ENCODE measurements at regions not wholly inside any gene's neighbourhood (a gene's known extent, or its start where the extent isn't known, plus 50 kb on each side); places are given as distances from the start of the nearest gene placed in this dataset.

- no peak overlapping the region for H3K4me3 Mint-ChIP-seq
- Histone ChIP-seq H3K4me3 (ENCODE audit: low read length) (no peak overlapping the region), H3K27ac (ENCODE audit: low read depth, low read length) (no peak overlapping the region), H3K4me1 (ENCODE audit: insufficient read depth, low read length) (no peaks in the 10 kb centered on the region), H3K27me3 (ENCODE audit: insufficient read depth, low read length, poor library complexity, severe bottlenecking) (no peaks in the 10 kb centered on the region), H3K9me3 (ENCODE audit: low read length) (no peaks in the 10 kb centered on the region), H3K36me3 (ENCODE audit: insufficient read depth, low read length) (no peaks in the 10 kb centered on the region)
- no peak overlapping the region for H3K27ac Mint-ChIP-seq
- no peaks in the 10 kb centered on the region for H3K4me1 Mint-ChIP-seq
- ChIA-PET POLR2A (no interaction called here), CTCF (no interaction called here)
- no peaks in the 10 kb centered on the region for H3K36me3 Mint-ChIP-seq
- H3K9me3 Mint-ChIP-seq: peaks cover 4 to 31% (median 13%) of the 10 kb centered on the region in 5 donors
- H3K27me3 Mint-ChIP-seq: no peaks in the 10 kb centered on the region
- no peak for DNase-seq
Observed at GRCh38 chr20:7493311-7493710, 446.9 kb downstream of the HAO1 start.

GRCh38 chr20:7496394-7496991, 443.8 kb downstream of the HAO1 start:
- Mint-ChIP-seq H3K4me3 (no peak overlapping the region), H3K36me3 (no peaks in the 10 kb centered on the region), H3K9me3 (peaks cover 3 to 34% (median 11%) of the 10 kb centered on the region in 5 donors), H3K27ac (no peak overlapping the region), H3K4me1 (no peaks in the 10 kb centered on the region), H3K27me3 (no peaks in the 10 kb centered on the region)
- H3K27me3 ChIP-seq (ENCODE audit: insufficient read depth, low read length, poor library complexity, severe bottlenecking): no peaks in the 10 kb centered on the region
- H3K36me3 ChIP-seq (ENCODE audit: insufficient read depth, low read length): no peaks in the 10 kb centered on the region
- CTCF ChIA-PET: no interaction called here
- POLR2A ChIA-PET: no interaction called here
- DNase-seq: no peak
- no peak overlapping the region for H3K4me3 ChIP-seq (ENCODE audit: low read length)
- no peaks in the 10 kb centered on the region for H3K4me1 ChIP-seq (ENCODE audit: insufficient read depth, low read length)
- no peaks in the 10 kb centered on the region for H3K9me3 ChIP-seq (ENCODE audit: low read length)
- H3K27ac ChIP-seq (ENCODE audit: low read depth, low read length): no peak overlapping the region

- Histone ChIP-seq H3K36me3 (ENCODE audit: insufficient read depth, low read length) (no peaks in the 10 kb centered on the region), H3K27ac (ENCODE audit: low read depth, low read length) (no peak overlapping the region), H3K4me3 (ENCODE audit: low read length) (no peak overlapping the region), H3K4me1 (ENCODE audit: insufficient read depth, low read length) (no peaks in the 10 kb centered on the region), H3K9me3 (ENCODE audit: low read length) (no peaks in the 10 kb centered on the region), H3K27me3 (ENCODE audit: insufficient read depth, low read length, poor library complexity, severe bottlenecking) (no peaks in the 10 kb centered on the region)
- Mint-ChIP-seq H3K4me3 (no peak overlapping the region), H3K36me3 (no peaks in the 10 kb centered on the region), H3K27me3 (no peaks in the 10 kb centered on the region), H3K4me1 (no peaks in the 10 kb centered on the region), H3K27ac (no peak overlapping the region), H3K9me3 (peaks cover 2 to 35% (median 11%) of the 10 kb centered on the region in 5 donors)
- no peak for DNase-seq
- CTCF ChIA-PET: no interaction called here
- POLR2A ChIA-PET: no interaction called here
Observed at GRCh38 chr20:7497985-7498384, 442.3 kb downstream of the HAO1 start.

- Histone ChIP-seq H3K27me3 (ENCODE audit: insufficient read depth, low read length, poor library complexity, severe bottlenecking) (no peaks in the 10 kb centered on the region), H3K9me3 (ENCODE audit: low read length) (no peaks in the 10 kb centered on the region), H3K4me3 (ENCODE audit: low read length) (no peak overlapping the region), H3K4me1 (ENCODE audit: insufficient read depth, low read length) (no peaks in the 10 kb centered on the region), H3K36me3 (ENCODE audit: insufficient read depth, low read length) (no peaks in the 10 kb centered on the region), H3K27ac (ENCODE audit: low read depth, low read length) (no peak overlapping the region)
- Mint-ChIP-seq H3K36me3 (no peaks in the 10 kb centered on the region), H3K4me1 (no peaks in the 10 kb centered on the region), H3K4me3 (no peak overlapping the region), H3K9me3 (peaks cover 2 to 29% (median 9%) of the 10 kb centered on the region in 5 donors), H3K27ac (no peak overlapping the region), H3K27me3 (no peaks in the 10 kb centered on the region)
- ChIA-PET POLR2A (no interaction called here), CTCF (no interaction called here)
- no peak for DNase-seq
Observed at GRCh38 chr20:7499201-7499600, 441.1 kb downstream of the HAO1 start.

- Mint-ChIP-seq H3K9me3 (peaks cover 0 to 25% (median 3%) of the 10 kb centered on the region in 5 donors), H3K4me1 (no peaks in the 10 kb centered on the region), H3K27me3 (no peaks in the 10 kb centered on the region), H3K36me3 (no peaks in the 10 kb centered on the region), H3K4me3 (no peak overlapping the region), H3K27ac (no peak overlapping the region)
- H3K36me3 ChIP-seq (ENCODE audit: insufficient read depth, low read length): no peaks in the 10 kb centered on the region
- POLR2A ChIA-PET: no interaction called here
- H3K4me3 ChIP-seq (ENCODE audit: low read length): no peak overlapping the region
- no peak overlapping the region for H3K27ac ChIP-seq (ENCODE audit: low read depth, low read length)
- CTCF ChIA-PET: no interaction called here
- H3K4me1 ChIP-seq (ENCODE audit: insufficient read depth, low read length): no peaks in the 10 kb centered on the region
- no peak for DNase-seq
- H3K27me3 ChIP-seq (ENCODE audit: insufficient read depth, low read length, poor library complexity, severe bottlenecking): no peaks in the 10 kb centered on the region
- H3K9me3 ChIP-seq (ENCODE audit: low read length): no peaks in the 10 kb centered on the region
Observed at GRCh38 chr20:7500231-7500663, 440.0 kb downstream of the HAO1 start.

GRCh38 chr20:7503501-7503900, 436.8 kb downstream of the HAO1 start:
- no peak for DNase-seq
- peaks cover 3 to 12% (median 7%) of the 10 kb centered on the region in 5 donors for H3K9me3 Mint-ChIP-seq
- H3K27me3 ChIP-seq (ENCODE audit: insufficient read depth, low read length, poor library complexity, severe bottlenecking): no peaks in the 10 kb centered on the region

DNA sequence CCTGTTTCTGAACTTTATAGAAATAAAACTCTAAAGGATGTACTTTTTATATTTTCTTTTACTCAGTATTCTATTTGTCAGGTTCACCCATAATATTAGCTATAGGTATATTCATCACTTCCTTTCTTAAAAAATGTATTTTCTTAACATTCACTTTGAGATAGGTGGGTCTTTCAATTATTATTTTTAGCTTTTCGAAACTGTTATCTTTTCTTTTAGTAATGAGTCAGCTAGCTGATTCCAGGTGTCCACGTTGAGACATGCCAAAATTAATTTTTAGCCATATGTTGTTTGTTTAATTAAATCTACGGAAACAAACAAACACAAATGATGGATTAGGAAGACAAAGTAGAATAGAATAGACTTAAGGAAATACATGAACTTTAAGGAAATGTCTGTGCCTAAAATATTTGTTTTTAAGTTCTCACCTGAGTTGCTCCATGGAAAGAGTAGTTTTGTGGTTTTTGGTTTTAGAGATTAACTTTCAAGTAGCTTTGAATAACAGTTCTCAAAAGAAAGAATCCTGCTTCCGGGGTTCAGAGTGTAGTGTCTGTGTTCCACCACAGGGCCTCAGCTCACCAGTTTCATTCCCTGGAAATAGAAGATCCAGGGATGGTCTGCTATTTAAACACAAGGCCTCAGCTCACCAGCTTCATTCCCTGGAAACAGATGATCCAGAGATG, 435.0 kb downstream of the HAO1 start:
- Histone ChIP-seq H3K4me1 (ENCODE audit: insufficient read depth, low read length) (no peaks in the 10 kb centered on the region), H3K27ac (ENCODE audit: low read depth, low read length) (no peak overlapping the region), H3K27me3 (ENCODE audit: insufficient read depth, low read length, poor library complexity, severe bottlenecking) (no peaks in the 10 kb centered on the region), H3K9me3 (ENCODE audit: low read length) (no peaks in the 10 kb centered on the region), H3K36me3 (ENCODE audit: insufficient read depth, low read length) (no peaks in the 10 kb centered on the region), H3K4me3 (ENCODE audit: low read length) (no peak overlapping the region)
- Mint-ChIP-seq H3K27me3 (no peaks in the 10 kb centered on the region), H3K4me3 (no peak overlapping the region), H3K9me3 (peaks cover 3 to 10% (median 8%) of the 10 kb centered on the region in 5 donors), H3K4me1 (no peaks in the 10 kb centered on the region), H3K36me3 (no peaks in the 10 kb centered on the region), H3K27ac (no peak overlapping the region)
- CTCF ChIA-PET: no interaction called here
- POLR2A ChIA-PET: no interaction called here
- no peak for DNase-seq

More at GRCh38 chr20:7503501-7503900, 436.8 kb downstream of the HAO1 start:
- Mint-ChIP-seq H3K36me3 (no peaks in the 10 kb centered on the region), H3K27ac (no peak overlapping the region), H3K27me3 (no peaks in the 10 kb centered on the region), H3K4me3 (no peak overlapping the region), H3K4me1 (no peaks in the 10 kb centered on the region)
- CTCF ChIA-PET: no interaction called here
- POLR2A ChIA-PET: no interaction called here
- Histone ChIP-seq H3K9me3 (ENCODE audit: low read length) (no peaks in the 10 kb centered on the region), H3K4me3 (ENCODE audit: low read length) (no peak overlapping the region), H3K27ac (ENCODE audit: low read depth, low read length) (no peak overlapping the region), H3K4me1 (ENCODE audit: insufficient read depth, low read length) (no peaks in the 10 kb centered on the region), H3K36me3 (ENCODE audit: insufficient read depth, low read length) (no peaks in the 10 kb centered on the region)

GRCh38 chr20:7505835-7506221, 434.4 kb downstream of the HAO1 start:
- H3K27me3 ChIP-seq (ENCODE audit: insufficient read depth, low read length, poor library complexity, severe bottlenecking): no peaks in the 10 kb centered on the region
- Mint-ChIP-seq H3K36me3 (no peaks in the 10 kb centered on the region), H3K27ac (no peak overlapping the region), H3K4me1 (no peaks in the 10 kb centered on the region), H3K27me3 (no peaks in the 10 kb centered on the region), H3K4me3 (no peak overlapping the region), H3K9me3 (peaks cover 3 to 10% (median 8%) of the 10 kb centered on the region in 5 donors)
- no peaks in the 10 kb centered on the region for H3K4me1 ChIP-seq (ENCODE audit: insufficient read depth, low read length)
- CTCF ChIA-PET: no interaction called here
- POLR2A ChIA-PET: no interaction called here
- DNase-seq: no peak
- H3K36me3 ChIP-seq (ENCODE audit: insufficient read depth, low read length): no peaks in the 10 kb centered on the region
- no peak overlapping the region for H3K4me3 ChIP-seq (ENCODE audit: low read length)
- H3K9me3 ChIP-seq (ENCODE audit: low read length): no peaks in the 10 kb centered on the region
- H3K27ac ChIP-seq (ENCODE audit: low read depth, low read length): no peak overlapping the region
